ENCODE measurements at regions not wholly inside any gene's neighbourhood (a gene's known extent, or its start where the extent isn't known, plus 50 kb on each side); places are given as distances from the start of the nearest gene placed in this dataset.

DNA sequence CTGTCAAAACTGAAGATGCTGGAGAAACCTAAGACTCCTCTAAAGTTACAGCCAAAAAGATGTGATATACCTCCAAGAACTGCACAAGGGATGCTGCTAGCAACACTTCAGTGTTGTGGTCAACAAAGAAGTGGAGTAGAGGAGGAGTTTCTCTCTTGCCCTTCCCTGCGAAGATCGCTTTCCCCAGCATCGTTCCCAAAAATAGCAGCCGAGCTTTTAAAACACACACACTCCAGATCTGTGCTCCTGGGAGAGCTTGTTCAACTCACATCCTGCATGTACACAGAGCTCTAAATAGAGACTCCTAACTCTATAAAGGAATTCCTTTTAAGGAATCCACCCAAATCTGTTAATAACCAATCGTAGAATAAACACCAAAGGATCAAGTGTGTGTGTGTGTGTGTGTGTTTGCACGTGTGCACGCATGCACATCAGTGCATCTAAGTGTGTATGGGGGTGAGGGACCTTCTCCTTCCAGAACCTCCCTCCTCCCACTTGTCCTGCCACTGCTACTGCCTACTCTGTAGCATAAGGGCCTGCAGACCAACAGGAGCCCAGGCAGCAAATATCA, 58.5 kb downstream of the PSMG1 start:
- no peak for DNase-seq

DNA sequence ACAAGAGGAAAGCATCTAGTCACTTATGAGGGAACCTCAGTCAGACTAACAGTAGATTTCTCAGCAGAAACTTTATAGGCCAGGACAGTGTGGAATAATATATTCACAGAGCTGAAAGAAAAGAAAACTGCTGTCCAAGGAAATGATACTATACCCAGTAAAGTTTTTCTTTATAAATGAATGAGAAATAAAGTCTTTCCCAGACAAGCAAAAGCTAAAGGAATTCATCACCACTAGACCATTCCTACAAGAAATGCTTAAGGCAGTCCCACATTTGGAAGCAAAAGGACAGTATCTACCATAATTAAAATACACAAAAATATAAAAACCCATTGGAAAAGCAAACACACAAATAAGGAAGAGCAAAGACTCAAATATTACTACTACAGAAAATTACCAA, 59.9 kb downstream of the PSMG1 start:
- no peak for DNase-seq

DNA sequence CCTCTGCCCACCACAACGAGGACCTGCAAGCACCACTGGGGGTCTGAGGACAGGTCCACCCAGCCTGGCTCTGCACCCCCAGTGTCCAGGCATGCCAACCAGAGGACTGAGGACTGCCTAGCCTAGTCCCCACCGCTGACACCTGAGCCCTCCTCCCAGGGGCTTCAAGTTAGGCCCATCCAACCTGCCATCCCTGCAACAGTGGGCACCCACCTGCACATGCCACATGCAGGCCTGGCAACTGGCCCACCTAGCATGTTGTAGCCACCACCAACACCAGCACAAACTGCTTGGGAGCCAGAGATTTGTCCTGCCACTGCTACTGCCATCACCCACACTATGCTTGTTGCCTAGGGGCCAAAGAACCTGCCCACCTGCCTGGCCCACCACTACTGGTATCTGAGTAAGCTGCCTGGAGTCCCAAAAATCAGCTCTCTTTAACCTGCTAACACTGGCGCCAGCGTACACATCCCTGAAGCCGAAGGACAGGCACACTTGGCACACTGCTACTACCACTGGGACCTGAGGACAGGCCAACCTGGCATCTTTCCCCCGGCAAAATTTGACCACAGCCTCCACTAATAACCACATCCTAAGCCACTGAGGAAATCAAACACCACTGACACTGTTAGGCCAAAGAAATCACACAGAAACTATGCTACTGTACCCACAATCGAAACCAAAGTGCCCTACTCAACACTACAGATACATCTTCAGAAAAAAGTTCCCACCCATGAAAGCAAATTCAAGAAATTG, 61.5 kb downstream of the PSMG1 start:
- no peak for DNase-seq

DNA sequence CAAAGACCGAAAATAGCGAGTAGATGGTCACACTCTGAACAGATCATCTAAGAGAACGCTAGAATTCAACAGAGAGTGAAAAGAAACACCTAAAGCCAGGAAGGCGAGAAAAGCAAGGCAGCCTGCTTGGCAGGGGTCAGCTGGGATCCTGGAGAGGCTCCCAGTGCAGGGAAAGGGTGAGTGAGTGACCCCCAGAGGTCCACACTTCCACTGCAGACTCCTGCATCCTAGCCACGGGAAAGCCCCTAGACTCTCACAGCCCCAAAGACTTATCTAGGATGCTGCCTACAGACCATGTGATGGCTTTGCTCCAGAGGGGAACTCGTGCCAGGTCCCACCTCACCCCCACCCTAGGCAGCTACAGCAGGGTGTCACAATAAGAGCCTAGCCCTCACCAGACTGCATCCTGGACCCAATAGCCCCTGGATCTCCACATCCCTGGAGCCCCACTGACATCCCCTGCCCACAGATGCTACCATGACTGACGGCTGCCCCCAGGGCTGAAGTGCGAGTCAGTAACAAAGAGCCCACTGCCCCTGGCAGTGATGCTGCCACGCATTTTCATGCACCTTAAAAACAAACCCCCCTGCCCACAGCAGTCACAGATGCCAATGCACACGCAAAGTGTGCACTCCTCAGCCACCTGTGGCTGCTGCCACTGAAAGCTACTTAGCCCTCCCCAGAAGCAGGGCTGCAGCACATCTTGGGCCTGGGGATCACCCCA, 62.2 kb downstream of the PSMG1 start:
- DNase-seq = no peak

DNA sequence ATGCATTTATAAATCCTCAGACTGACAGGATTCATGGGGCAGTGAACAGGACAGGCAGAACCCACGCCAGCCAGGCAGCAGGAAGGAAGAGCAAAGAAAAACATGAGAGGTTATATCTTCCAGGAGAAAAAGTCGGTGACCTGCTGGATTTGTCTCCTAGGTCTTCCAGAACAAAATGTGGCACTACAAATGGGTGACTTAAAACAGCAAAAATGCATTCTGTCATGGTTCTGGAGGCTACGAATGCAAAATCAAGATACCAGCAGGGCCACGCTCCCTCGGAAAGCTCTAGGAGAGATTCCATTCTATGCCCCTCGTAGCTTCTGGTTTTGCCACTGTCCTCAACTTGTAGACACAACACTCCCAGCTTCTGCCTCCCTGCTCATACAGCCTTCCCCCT, 63.4 kb downstream of the PSMG1 start:
- DNase-seq = no peak

DNA sequence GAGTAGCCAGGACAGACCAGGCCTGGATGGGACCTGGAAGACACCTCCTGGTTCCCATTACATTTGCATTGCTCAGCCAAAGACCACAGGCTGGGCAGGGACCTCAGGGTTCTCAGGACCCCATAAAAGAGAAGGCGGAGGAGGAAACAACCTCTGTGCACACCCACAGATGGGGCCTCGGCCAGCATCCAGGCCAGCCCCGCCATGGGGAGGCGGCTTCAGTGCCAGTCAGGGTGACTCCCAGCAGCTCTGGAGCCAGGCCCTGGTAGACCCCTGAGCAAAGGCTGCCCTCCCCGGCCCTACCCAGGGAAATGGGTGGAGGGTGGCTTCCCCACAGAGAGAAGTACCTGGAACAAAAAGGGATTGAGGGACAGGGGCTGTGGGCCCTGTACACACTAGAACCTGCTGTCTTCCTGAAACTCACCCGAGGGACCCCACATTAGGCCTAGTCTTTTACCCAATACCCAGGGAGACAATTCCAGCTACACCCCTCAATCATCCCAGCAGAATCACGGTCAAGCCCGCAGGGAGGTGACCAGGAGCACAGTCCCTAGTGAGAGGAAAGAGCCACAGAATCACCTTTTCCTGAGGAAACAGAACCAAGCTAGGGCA, 64.5 kb downstream of the PSMG1 start:
- no peak for DNase-seq

DNA sequence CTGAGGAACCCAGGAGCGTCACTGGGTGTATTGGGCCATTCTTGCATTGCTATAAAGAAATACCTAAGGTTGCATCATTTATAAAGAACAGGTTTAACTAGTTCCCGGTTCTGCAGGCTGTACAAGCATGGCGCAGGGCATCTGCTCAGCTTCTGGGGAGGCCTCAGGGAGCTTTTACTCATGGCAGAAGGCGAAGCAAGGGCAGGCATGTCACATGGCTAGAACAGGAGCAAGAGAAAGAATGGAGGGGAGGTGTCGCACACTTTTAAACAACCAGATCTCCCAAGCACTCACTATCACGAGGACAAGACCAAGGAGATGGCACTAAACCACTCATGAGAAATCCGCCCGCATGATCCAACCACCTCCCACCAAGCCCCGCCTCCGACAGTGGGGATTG, 65.2 kb downstream of the PSMG1 start:
- no peak for DNase-seq

DNA sequence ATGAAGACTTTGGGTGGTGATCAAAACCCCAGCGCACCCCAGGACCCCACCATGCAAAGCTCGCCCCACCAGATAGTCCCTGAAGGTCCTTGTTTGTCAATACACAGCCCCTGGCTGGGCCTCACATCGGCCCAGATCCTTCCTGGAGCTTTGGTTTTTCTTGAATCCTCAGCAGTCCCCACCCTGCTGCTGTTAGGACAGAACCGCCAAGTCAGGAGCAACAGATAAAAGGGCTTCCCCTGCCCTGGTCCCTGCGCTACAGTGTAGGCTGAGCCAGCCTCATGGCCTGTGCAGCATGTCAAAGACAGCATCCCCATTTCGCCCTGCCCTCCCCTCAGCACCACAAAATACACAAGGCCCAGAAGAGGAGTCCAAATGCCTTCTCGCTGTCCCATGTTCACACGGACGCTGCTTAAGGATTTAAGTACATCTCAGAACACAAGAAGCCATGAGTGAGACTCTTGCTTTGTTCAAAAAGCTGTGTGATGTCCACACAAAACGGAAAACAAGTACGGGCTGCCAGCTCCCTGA, 65.7 kb downstream of the PSMG1 start:
- DNase-seq = no peak

DNA sequence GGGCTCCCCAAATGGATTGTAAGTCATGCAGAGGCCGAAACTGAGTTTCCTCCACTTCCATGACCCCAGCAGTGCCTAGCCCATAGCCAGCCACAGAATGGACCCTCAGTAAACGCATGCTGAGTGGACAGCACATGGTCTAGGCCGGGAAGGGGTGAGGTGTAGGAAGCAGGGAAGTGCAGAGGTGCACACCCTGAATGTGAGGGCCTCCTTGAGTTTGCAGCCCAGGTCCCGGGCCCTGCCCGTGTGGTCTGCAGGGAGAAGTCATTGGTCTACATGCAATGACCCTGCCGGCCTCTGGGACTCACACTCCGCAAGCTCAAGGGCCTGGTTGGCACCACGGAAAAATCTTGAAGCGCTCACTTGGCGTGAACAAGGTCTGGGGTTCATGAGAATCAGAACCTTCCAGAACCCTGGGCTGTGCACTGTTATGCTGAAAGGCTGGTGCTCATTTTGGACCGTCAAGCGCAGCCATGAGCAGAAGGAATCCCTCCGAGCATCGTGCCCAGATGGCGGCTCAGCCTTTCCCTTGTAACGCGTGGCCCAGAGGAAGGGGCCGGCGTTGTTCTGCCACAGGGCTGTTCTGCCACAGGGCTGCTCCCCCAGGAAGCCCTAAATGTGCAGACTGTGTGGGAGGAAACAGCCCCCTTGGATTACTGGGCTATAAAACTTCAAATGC, 66.4 kb downstream of the PSMG1 start:
- no peak for DNase-seq

DNA sequence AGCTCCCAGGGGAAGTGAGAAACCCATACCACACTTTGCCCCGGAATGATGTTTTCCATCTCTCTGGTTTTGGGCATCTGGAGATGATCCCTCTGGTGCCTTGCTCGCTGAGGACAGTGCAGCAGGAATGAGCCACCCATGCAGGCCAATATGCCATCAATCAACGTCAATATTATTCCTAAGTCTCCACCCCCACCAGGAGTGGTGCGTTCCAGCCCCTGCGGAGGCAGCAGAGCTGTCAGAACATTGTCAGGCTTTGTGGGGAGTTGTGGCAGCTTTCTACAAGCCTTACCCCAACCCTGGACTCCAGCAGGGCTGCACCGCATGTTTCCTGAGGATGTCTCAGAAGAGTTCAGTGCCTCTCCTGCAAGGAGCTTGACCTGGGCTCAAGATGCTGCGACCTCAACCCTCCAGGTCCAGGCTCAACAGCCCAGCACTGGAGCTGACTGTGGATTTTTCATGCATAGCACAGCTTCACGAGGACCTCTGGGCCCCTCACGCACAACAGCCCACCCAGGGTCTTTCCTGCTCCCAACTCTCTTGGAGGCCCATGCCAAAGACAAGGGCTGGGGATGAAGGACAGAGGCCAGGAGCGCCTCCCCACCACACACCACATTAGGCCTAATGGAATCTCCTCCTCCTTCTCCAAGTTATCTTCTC, 67.5 kb downstream of the PSMG1 start:
- no peak for DNase-seq

DNA sequence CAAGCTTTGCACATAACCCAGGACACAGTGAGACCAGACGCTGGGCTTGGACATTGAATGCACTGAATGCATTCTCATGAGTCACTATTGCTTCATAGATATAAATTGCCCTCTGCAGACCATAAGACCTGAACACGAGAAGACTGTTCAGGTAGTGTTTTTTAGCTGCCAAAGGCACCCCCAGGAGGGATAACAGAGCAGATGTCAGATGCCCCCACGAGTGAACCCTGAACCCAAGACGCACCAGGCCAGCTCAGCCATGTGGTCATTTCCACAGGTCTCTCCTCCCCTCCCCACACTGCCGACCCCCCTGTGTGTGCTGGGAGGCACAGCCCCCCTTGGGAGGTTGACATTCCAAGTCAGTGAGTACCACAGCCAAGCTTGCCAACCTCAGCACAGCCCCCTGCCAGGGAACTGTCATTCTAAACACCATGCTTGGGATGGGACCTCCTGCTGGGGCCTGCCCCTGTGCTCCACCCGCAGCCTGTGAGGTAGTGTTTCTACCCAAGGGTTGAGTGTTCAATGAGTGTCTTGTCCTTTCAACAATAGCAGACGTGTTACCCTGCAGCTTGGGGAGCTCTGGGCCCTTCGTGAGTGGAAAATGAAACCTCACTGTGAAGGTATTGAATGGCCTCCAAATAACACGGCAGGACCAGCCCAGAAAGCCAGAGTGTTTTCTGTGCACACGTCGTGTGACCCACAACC, 68.2 kb downstream of the PSMG1 start:
- DNase-seq = no peak

DNA sequence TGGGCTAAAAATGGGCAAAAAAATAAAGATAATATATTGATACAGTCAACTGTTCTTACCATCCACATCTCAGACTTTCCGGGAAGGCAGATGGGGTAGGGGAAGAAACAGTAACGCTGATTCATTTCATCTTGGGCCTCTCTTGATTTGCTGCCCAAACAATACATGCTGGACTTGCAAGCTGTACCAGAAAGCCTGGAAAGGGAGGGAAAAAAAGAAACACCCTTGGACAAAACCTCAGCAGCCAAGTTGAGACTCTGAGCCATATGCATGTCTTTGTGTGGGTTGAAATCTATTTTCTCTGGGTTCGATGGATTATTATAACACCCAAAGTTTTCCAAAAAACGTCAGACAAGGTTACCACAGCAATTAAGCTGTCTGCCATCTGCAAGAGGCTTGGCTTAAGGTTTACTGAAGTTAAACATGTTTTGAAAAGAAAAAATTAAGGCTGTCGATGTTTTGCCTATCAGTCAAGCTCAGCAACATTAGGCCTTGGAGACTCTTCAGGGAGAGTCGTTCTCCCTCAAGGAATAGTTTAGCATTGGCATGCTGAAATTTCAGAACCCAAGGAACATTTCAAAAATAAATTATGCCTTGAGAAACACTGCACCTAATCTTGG, 71.2 kb downstream of the PSMG1 start:
- DNase-seq = no peak

DNA sequence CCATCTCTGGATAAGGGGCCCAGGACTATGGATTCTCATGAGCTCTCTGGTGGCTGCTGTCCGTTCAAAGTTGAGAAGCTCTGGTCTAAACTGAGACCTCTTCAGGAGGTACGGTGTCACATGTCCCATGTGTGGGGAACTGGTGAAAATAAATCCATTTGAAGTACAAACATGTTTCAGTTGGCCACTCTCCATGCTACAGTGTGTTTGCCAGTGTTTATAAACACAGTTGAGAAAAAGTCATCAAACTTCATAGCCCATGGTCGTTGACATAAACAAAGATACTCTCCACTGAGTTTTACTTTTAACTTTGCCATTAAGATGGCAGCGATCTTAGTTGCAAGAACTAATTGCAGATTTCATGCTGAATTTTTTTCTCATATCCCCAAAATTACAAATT, 72.8 kb downstream of the PSMG1 start:
- no peak for DNase-seq

DNA sequence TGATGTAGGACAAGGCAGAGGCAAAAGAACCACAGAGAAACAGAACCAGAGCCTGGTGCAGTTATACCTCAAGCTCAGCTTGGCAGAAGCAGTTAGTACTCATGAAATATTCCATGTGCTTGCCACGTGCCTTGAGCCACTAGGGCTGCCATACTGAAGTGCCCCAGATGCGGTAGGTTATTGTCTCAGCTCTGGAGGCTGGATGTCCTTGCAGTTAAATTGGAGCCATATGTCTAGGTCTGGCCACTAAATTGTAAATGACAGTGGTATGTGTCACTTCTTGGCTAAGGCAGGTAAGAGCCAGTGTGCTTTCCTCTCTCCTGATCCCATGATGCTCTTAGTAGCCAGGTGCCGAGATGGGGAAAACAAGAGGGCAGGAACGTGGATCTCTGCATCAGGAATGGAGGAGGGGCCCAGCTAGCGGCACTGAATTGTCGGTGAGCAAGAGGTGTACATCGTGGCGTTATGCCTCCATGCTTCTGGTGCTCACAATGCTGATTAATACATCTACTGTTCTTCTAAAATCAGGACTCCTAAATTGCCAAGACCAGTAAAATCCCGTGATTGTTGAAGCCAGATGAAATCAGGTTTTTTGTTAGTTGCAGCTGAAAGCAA, 73.5 kb downstream of the PSMG1 start:
- DNase-seq = no peak

DNA sequence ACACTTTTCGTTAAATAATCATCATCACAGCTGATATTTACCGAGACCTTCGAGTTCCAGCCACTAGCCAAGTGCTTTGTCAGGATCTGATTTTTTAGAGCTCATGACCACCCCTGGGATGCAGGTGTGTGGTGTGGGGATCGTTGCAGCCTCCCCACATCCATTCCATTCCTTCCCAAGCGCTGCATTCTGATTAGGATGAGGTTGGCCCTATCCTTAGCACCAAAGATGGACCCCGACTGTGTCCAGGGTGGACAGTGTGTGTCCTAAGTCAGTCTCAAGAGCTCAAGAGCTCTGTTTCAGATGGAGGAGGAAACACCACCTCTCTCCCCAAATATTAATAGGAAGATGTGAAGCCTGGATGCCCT, 74.1 kb downstream of the PSMG1 start:
- no peak for DNase-seq

DNA sequence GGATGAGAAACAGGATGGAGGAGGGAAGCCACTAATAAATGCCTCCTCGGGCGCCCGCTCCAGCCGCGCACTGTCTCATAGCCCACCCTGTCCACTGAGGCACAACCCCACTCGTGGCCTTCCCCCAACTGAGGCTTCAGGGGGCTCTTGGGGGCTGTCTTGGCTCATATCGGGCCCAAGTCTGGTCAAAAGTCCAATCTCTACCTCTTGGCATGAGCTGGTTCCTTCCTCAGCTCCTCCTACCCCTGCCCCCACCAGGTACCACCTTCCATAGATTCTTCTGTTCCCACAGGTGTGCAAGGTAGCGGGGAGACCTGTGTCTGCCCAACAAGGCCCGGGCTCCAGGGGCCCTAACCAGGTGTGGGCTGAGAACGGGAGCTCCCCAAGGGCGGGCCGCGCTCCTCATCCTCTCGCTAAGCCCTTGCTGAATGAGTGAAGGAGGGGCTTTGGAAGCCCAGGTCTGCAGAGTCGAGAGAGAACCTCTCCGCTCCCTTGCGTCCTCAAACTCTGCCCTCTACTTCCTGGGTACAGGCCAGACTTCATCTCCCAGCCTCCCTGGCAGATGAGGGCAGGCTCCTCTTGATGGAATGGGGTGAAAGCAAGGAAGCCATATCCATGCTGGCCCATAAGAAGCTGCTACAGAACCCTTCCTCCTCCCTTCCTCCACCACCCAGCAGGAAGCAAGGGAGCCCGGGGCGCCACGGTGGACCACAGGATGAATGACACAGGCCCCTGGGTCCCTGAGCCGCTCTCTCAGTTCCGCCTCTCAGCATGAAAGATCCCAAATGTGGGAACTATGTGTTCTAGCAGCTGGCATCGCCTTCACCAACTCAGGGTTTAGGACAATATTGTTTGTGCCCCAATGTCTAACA, 74.7 kb downstream of the PSMG1 start:
- DNase-seq = no peak

DNA sequence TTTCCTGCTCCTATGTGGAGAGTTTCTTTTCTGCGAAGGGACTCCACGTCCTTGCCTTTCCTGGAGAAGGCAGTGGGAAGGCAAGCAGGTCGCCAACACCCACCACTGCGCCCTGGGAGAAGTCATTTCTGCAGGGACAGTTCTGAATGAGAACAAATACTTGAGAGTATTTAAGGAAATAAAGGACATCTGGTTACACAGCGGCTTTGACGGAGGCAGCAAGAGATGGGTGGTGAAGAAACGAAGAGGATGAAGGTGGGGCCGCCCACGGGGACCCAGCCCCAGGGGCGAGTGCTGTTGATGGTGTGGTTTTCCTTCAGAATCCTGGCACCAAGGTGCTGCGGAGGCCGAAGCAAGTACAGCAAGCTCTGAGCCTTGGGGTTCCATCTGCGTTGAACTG, 75.5 kb downstream of the PSMG1 start:
- DNase-seq = no peak

DNA sequence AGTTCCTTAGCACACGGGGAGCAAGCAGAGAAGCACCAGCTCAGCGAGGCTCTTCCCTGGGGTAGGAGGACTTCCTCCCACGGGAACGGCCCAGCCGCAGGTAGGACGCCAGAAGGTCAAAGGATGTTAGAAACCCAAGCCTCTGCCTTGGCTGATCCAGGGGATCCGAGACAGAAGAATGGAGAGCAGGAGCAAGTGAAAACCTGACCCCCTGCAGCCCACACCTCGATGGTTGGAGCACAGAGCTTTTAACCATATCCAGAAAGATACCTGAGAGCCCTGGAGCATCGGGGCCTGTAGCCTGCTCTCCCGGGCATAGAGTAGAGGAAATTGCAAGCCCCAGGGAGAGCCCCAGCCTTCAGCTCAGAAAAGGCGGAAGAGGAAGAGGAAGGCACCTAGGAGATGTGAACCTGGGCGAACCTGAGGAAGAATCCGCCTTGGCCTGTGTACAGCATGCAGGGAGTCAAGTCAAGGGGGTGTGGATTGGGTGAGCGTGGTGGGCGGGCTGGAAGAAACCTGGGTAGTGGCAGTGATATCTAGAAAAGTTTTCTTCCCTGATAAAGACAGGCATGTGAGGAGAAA, 76.3 kb downstream of the PSMG1 start:
- DNase-seq = no peak

DNA sequence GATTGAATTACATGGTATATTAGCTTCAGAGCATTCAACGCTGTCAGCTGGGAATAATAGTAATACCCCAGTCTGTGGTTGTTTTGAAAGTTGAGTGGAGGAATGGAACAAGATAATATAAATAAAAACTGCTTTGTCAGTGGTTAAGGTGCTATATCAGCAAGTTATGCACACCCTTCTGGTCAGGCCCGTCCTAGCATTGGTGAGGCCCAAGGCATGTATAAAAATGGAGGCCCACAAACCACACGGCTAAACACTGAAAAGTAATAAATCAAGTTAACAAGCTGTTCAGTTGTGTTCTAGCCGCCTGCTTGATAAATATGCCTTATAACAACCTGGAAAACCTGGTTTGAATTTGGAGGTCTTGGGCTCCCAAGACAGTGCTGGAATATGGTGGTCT, 77.4 kb downstream of the PSMG1 start:
- no peak for DNase-seq

DNA sequence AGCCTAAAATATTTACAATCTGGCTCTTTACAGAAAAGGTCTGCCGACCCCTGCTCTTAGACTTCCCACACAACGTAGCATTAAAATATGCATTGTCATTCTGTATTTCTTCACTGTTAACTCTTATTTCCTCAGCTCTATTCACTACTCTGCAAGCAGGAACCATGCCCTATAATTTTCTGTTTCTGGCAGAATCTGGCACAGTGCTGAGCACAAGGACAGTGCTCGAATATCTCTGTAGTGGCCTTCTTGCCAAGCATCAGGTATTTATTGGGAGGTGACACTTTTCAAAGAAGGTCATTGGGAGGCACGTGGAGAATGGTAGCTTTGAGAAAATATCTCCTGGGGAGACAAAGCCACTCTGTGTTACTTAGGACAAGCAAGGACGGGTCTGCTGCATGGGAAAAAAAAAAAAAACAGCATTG, 77.9 kb downstream of the PSMG1 start:
- DNase-seq = no peak
